ENCODE measurements at regions not wholly inside any gene's neighbourhood (a gene's known extent, or its start where the extent isn't known, plus 50 kb on each side); places are given as distances from the start of the nearest gene placed in this dataset.

DNA sequence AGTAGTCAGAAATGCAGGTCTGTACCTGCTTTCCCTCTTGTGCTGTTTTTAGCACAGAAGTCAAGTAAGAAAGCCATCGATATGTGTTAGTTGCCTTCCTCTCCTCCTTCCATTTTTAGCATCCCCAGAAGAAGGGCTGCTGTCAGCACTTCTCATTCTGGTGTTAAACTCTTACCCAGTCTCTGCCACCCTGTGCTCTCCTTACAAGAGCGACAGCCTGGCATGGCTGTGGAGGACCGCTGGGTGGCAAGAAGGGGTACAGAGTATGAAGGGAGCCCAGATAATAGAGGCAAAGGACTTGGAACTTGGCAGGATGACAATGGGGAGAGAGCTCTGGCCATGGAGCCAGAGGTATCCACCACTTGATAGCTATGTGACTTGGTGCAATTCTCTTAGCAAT is 103.5 kb downstream of the RPS24 start:
- Mint-ChIP-seq H3K27ac (ENCODE audit: unreplicated experiment) (no peak overlapping the region), H3K36me3 (ENCODE audit: low read depth) (no peaks in the 10 kb centered on the region), H3K4me3 (ENCODE audit: unreplicated experiment) (no peak overlapping the region), H3K27me3 (ENCODE audit: low read depth) (peaks cover 40% of the 10 kb centered on the region), H3K4me1 (ENCODE audit: low read depth) (no peaks in the 10 kb centered on the region), H3K9me3 (ENCODE audit: low read depth) (no peaks in the 10 kb centered on the region)
- TF ChIP-seq, protein P1, sequence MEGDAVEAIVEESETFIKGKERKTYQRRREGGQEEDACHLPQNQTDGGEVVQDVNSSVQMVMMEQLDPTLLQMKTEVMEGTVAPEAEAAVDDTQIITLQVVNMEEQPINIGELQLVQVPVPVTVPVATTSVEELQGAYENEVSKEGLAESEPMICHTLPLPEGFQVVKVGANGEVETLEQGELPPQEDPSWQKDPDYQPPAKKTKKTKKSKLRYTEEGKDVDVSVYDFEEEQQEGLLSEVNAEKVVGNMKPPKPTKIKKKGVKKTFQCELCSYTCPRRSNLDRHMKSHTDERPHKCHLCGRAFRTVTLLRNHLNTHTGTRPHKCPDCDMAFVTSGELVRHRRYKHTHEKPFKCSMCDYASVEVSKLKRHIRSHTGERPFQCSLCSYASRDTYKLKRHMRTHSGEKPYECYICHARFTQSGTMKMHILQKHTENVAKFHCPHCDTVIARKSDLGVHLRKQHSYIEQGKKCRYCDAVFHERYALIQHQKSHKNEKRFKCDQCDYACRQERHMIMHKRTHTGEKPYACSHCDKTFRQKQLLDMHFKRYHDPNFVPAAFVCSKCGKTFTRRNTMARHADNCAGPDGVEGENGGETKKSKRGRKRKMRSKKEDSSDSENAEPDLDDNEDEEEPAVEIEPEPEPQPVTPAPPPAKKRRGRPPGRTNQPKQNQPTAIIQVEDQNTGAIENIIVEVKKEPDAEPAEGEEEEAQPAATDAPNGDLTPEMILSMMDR (IDR thresholded peaks at IDR 0.05), result no peak
- no peak for DNase-seq (ENCODE audit: low spot score)

DNA sequence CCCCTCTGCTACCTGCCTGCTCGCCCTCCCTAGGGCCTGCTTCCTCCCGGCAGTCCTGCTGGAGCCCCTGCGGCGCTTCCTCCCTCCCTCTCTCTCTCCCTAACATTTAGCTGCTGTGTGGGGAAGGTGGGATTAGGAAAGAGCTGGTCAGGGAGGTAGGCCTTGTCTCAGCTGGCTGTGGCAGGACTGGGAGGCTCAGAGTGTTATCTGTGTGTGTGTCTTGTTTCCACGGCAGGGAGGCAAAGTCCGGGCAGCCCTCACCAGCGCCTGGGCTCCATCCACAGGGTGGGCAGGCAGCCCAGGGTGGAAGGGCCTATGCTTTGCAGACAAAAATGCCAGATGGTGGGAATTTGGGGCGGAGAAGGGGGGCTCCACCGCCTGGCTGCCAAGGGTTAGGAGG is 105.7 kb downstream of the RPS24 start:
- DNase-seq (ENCODE audit: low spot score), result no peak
- Mint-ChIP-seq H3K4me1 (ENCODE audit: low read depth) (no peaks in the 10 kb centered on the region), H3K36me3 (ENCODE audit: low read depth) (no peaks in the 10 kb centered on the region), H3K27me3 (ENCODE audit: low read depth) (peaks cover 55% of the 10 kb centered on the region), H3K27ac (ENCODE audit: unreplicated experiment) (no peak overlapping the region), H3K4me3 (ENCODE audit: unreplicated experiment) (no peak overlapping the region), H3K9me3 (ENCODE audit: low read depth) (no peaks in the 10 kb centered on the region)
- TF ChIP-seq, protein P1 (IDR thresholded peaks at IDR 0.05), result no peak

DNA sequence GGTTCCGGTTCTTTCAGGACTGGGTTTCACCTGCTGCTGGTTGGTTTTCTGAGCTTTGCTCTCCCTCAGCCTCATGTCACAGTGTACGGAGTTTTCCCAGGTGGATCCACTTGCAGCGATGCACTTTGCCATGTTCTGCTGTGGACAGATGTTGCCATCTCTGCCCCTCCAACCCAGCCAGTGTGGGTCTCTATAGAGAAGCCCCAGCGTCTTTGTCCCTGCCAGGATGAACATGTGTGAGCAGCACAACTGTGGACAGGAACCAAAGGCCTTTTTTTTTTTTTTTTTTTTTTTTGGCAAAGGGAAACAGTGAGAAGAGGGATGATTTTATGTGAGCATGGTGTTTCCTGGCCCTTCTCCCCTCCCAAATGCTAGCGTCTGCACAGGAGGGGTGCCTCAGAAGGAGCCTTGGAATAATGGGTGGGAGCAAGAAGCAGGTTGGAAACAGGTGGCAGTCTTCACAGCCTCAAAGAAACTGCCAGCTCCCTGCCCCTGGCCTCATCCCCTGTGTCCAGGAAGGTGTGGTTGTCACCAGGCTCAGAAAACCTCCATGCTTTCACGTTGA is 106.5 kb downstream of the RPS24 start:
- no peak overlapping the region for H3K4me3 Mint-ChIP-seq (ENCODE audit: unreplicated experiment)

DNA sequence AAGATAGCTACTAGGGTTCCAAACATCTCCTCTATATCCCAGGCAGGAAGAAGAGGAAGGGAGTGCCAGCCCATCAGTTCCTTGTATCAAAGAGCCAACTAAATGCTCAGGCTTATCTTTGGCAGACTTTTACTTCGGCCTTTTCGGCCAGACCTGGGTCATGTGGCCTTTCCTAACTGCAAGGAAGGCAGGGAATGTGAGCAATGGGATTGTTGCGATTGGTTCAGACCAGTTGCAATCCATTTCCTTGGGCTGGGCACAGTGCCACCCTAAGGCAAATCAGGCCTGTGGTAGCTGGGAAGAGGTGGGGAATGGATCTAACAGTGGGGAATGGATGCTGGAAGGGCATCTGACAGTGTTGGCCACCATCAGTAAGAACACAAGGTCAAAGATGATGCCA is 109.9 kb downstream of the RPS24 start:
- Mint-ChIP-seq H3K4me1 (ENCODE audit: low read depth) (no peaks in the 10 kb centered on the region), H3K36me3 (ENCODE audit: low read depth) (no peaks in the 10 kb centered on the region), H3K27me3 (ENCODE audit: low read depth) (peaks cover 37% of the 10 kb centered on the region), H3K27ac (ENCODE audit: unreplicated experiment) (no peak overlapping the region), H3K9me3 (ENCODE audit: low read depth) (no peaks in the 10 kb centered on the region), H3K4me3 (ENCODE audit: unreplicated experiment) (no peak overlapping the region)
- DNase-seq (ENCODE audit: low spot score), result no peak
- TF ChIP-seq, protein P1 (IDR thresholded peaks at IDR 0.05), result no peak

More for the DNA sequence above, 106.5 kb downstream of the RPS24 start:
- Mint-ChIP-seq H3K27me3 (ENCODE audit: low read depth) (peaks cover 57% of the 10 kb centered on the region), H3K27ac (ENCODE audit: unreplicated experiment) (no peak overlapping the region), H3K9me3 (ENCODE audit: low read depth) (no peaks in the 10 kb centered on the region), H3K4me1 (ENCODE audit: low read depth) (no peaks in the 10 kb centered on the region), H3K36me3 (ENCODE audit: low read depth) (no peaks in the 10 kb centered on the region)
- no peak for DNase-seq (ENCODE audit: low spot score)
- TF ChIP-seq, protein P1 (IDR thresholded peaks at IDR 0.05), result no peak

DNA sequence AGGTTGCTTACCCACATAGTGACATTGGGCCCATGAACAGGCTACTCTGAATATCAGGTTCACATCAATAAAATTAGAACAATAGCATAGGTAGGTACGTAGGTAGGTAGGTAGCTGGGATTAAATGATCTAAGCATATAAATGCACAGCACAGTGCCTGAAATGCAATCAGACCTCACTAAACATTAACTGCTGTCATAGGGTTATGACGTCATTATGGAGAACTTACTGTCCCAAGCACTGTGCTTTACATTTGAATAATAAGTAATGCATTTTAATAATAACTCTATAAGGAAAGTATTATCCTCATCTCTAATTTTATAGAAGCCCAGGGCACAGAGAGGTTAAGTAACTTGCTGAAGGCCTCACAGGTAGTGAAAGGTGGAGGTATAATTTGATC is 112.5 kb downstream of the RPS24 start:
- Mint-ChIP-seq H3K4me1 (ENCODE audit: low read depth) (no peaks in the 10 kb centered on the region), H3K4me3 (ENCODE audit: unreplicated experiment) (no peak overlapping the region), H3K36me3 (ENCODE audit: low read depth) (no peaks in the 10 kb centered on the region), H3K9me3 (ENCODE audit: low read depth) (peaks cover 3% of the 10 kb centered on the region), H3K27me3 (ENCODE audit: low read depth) (peaks cover 32% of the 10 kb centered on the region), H3K27ac (ENCODE audit: unreplicated experiment) (no peak overlapping the region)
- DNase-seq (ENCODE audit: low spot score), result no peak
- TF ChIP-seq, protein P1 (IDR thresholded peaks at IDR 0.05), result no peak
